SJCRH30 (cell line): ENCODE measurements at regions not wholly inside any gene's neighbourhood (a gene's known extent, or its start where the extent isn't known, plus 50 kb on each side); places are given as distances from the start of the nearest gene placed in this dataset.
"Not testable (repeated sequence)": the region's sequence is repeated elsewhere in the genome, so short reads cannot be mapped to it uniquely, and the experiment has no call there.

Experiments used
- DNase-seq, 2 experiments: peaks; one replicate each; pipeline ENCODE4 v3.0.0-alpha.2; 2015 to 2020
- H3K27ac ChIP-seq: fragments of 250-450 bp; sonication (Bioruptor Pico); 2 replicates; pipeline ENCODE4 v1.5.1; 2020; ENCODE audit warnings: mild to moderate bottlenecking, moderate library complexity
- H3K27me3 ChIP-seq: fragments of 250-450 bp; sonication (Bioruptor Pico); 2 replicates; pipeline ENCODE4 v1.5.1; 2020; ENCODE audit warnings: mild to moderate bottlenecking, moderate library complexity
- H3K36me3 ChIP-seq: fragments of 250-450 bp; sonication (Bioruptor Pico); 2 replicates; pipeline ENCODE4 v1.5.1; 2020; ENCODE audit warnings: mild to moderate bottlenecking, moderate library complexity
- H3K4me1 ChIP-seq: fragments of 250-450 bp; sonication (Bioruptor Pico); 2 replicates; pipeline ENCODE4 v1.5.1; 2020; ENCODE audit warnings: mild to moderate bottlenecking, moderate library complexity
- H3K4me3 ChIP-seq: fragments of 250-450 bp; sonication (Bioruptor Pico); 2 replicates; pipeline ENCODE4 v1.5.1; 2020; ENCODE audit warnings: mild to moderate bottlenecking, moderate library complexity
- H3K9me3 ChIP-seq: fragments of 250-450 bp; sonication (Bioruptor Pico); replicated peaks from 2 replicates; pipeline ENCODE4 v1.5.1; 2020; ENCODE audit warnings: mild to moderate bottlenecking, moderate library complexity

DNA sequence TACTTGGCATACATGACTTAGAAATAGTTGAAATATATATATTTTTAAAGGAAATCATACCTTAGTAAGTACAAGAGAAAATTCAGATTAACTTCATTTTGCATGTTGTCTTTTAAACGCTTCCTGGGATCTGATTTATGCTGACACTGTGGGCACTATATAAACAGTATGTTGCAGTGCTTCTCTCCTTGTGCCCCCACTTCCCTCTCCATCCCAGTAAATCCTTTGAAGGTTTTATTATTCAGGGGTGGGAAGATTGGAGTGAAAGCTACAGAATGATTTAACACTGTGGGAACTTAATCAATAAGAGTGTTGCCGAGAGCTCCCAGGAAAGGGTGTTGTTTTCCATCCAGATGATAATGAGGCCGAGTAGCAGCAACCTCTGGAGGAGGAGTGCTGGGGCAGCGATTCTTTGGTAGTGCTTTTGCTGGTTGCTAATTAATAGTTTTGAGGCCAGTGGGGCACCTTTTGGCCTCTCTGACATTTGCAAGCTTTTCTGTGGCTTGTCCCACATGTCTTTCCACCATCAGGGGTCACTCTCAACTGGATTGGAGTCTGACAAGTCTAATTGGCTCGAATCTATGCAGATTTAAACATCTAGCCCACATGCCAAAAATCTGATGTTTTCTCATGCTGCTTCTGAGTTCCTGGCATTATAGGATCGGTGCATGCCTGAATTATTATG, 183.0 kb upstream of the MMS22L start:
- DNase-seq: no peak
- no peak overlapping the region for H3K4me3 ChIP-seq
- no peaks in the 10 kb centered on the region for H3K27me3 ChIP-seq
- H3K36me3 ChIP-seq: no peaks in the 10 kb centered on the region
- no peak overlapping the region for H3K27ac ChIP-seq
- H3K4me1 ChIP-seq: no peaks in the 10 kb centered on the region
- H3K9me3 ChIP-seq: no peaks in the 10 kb centered on the region

DNA sequence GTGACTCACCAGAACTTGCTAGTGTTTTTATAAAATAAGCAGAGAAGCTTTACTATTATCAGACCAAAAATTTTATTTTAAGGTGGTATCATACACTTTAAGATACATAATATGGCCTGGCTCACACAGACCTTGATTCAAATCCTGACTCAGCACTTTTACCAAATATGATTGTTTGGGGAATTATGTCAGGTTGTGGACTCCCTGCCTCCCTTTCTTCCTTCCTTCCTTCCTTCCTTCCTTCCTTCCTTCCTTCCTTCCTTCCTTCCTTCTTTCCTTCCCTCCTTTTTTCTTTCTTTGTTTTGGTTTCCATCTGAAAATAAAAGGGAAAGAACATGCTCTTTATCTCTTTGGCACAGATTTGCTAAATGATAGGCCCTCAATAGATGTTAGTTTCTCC, 186.0 kb upstream of the MMS22L start:
- Histone ChIP-seq H3K4me1 (no peaks in the 10 kb centered on the region), H3K27me3 (no peaks in the 10 kb centered on the region), H3K36me3 (no peaks in the 10 kb centered on the region), H3K9me3 (no peaks in the 10 kb centered on the region), H3K27ac (no peak overlapping the region), H3K4me3 (no peak overlapping the region)
- DNase-seq: no peak

DNA sequence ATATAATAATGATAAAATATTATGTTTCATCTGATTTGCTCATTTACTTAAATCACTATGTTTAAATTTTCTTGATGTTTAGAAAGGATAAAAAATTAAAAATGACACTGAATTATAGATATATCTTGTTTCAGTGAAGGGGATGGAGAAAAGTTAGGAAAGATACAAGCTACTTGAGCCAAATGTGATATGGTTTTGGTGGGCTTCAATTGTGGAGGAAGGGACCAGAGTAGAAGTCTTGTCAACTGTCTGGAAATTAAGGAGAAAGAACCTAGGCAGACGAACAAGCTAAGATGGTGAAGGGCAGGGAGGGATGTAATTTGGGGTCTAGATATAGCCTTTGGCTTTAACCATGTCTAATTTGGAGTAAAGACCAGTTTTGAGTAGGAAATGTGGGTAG, 186.4 kb upstream of the MMS22L start:
- H3K4me3 ChIP-seq: no peak overlapping the region
- no peak overlapping the region for H3K27ac ChIP-seq
- H3K36me3 ChIP-seq: no peaks in the 10 kb centered on the region
- no peaks in the 10 kb centered on the region for H3K27me3 ChIP-seq
- H3K4me1 ChIP-seq: no peaks in the 10 kb centered on the region
- no peaks in the 10 kb centered on the region for H3K9me3 ChIP-seq
- no peak for DNase-seq

DNA sequence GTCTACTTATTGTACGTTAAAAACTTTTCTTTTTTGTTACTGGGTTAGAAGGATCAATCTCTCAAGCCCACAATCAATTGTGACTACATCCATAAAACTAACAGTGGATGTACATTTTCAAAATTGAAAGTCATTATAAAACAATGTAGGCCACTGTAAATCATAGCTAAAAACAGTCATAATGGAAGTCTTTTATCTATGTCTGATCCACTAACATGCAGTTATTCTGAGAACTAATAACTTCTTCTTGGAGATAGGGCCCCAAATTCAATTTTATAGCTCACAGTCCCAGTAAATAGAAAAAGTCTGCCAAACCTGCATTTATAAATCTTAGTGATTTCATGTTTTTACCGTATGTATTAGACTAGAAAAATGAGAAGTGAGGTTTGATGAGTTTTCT, 187.3 kb upstream of the MMS22L start:
- no peaks in the 10 kb centered on the region for H3K4me1 ChIP-seq
- H3K9me3 ChIP-seq: no peaks in the 10 kb centered on the region
- no peak for DNase-seq
- no peaks in the 10 kb centered on the region for H3K36me3 ChIP-seq
- no peak overlapping the region for H3K4me3 ChIP-seq
- H3K27me3 ChIP-seq: no peaks in the 10 kb centered on the region
- H3K27ac ChIP-seq: no peak overlapping the region

DNA sequence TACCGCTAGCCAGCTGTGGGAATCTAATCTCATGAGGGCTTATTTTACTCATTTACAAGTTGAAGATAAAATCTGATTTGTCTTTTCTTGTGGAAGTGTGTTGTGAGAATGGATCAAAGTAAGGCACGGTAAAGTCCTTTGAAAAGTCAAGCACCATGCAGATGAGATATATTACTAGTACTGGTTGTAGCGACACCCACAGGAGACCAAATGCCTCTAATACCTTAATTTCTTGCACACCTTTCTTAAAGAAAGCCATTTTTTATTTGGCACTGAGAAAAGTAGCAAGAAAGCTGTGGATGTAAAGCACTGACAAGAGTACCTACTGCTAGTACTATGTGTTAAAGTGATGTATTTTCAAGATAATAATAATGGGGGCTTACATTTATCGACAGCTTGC, 191.0 kb upstream of the MMS22L start:
- H3K4me3 ChIP-seq: no peak overlapping the region
- no peaks in the 10 kb centered on the region for H3K9me3 ChIP-seq
- H3K4me1 ChIP-seq: no peaks in the 10 kb centered on the region
- H3K36me3 ChIP-seq: no peaks in the 10 kb centered on the region
- no peaks in the 10 kb centered on the region for H3K27me3 ChIP-seq
- H3K27ac ChIP-seq: no peak overlapping the region
- DNase-seq: no peak

DNA sequence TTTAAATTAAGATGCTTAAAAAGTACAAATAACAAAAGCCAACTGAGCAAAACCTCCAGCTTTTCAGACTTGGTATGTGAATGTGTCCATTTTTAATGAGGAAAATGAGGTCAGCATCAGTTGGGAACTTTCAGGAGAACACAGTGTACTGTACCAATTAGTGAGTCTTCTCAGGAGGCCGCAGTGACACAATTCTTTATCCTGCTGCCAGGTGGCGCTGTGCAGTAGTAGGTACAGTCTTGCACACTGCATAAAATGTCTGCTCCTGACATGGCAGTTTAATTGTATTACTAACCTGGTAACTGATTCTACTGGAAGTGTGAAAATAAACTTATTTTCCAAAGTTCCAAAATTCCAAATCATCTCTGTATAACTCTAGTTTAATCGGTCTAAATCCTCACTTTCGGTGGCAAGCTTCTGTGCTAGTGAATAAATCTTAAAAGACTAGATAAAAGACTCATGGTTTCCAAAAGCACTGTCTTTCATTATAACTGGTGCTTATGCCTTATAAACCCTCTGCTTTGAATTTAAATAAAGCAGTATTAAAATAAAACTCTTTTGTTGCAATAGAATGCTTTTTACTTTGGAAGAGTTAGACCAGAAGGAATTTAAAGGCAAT, 214.8 kb upstream of the MMS22L start:
- Histone ChIP-seq H3K4me3 (no peak overlapping the region), H3K27ac (no peak overlapping the region), H3K27me3 (0 out of 2 replicates have a peak, but pooled peaks cover 4% of the 10 kb centered on the region), H3K9me3 (no peaks in the 10 kb centered on the region), H3K36me3 (no peaks in the 10 kb centered on the region), H3K4me1 (no peaks in the 10 kb centered on the region)
- peak; percentile 51 to 81 for DNase-seq

DNA sequence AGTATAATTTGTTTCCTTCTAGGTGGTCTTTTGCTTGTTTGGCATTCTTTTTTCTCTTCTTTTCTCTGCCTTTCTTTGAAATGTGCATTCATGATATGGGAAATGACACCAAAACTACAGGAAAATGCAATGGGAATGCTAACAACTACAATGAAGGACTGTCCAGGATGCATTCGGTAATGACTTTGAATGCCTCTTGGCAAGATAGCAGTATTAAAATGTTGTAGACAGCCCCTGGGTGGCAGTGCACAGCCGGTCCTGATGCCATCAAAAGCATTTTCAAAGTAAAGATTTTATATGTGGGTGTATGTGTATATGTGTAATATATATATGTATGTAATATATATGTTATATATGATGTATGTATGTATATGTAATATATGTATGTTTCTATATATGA, 218.8 kb upstream of the MMS22L start:
- no peak for DNase-seq
- Histone ChIP-seq H3K4me1 (no peaks in the 10 kb centered on the region), H3K9me3 (no peaks in the 10 kb centered on the region), H3K27ac (no peak overlapping the region), H3K27me3 (no peaks in the 10 kb centered on the region), H3K36me3 (no peaks in the 10 kb centered on the region), H3K4me3 (no peak overlapping the region)

DNA sequence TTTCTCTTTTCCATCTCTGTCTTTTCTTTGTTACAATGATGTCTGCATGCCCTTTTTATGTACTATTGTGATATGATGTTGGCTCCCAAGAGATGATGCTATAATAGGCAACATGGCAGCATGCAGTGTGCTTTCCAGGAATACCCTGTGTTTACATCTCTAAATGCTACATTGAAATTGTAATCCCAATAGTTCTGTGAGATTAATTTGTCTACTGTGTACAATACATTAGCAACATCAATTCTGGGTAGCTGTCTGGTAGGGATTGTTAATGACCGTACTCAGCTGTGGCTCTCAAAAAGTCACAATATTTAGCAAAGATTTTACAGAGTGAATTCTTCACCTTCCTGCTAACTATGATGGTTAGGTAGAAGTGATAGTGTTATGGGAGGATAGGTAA, 225.6 kb upstream of the MMS22L start:
- Histone ChIP-seq H3K4me3 (no peak overlapping the region), H3K9me3 (no peaks in the 10 kb centered on the region), H3K27me3 (no peaks in the 10 kb centered on the region), H3K4me1 (no peaks in the 10 kb centered on the region), H3K36me3 (no peaks in the 10 kb centered on the region), H3K27ac (no peak overlapping the region)
- no peak for DNase-seq

DNA sequence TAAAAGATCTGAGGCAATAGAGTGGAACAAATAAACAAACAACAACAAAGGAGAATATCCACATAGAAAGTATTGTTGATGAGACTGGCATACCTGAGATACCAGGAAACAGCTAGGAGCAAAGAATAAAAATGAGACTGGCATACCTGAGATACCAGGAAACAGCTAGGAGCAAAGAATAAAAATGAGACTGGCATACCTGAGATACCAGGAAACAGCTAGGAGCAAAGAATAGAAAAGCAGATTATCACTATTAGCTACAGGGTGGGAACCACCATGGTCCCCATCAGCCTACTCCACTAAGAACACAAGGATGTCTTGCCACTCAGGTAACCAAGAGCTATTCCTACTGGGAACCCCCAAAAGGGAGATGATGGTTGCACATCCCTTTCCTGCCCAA, 230.2 kb upstream of the MMS22L start:
- H3K27me3 ChIP-seq, H3K4me3 ChIP-seq, H3K4me1 ChIP-seq, H3K9me3 ChIP-seq, H3K27ac ChIP-seq, DNase-seq, H3K36me3 ChIP-seq: not testable (repeated sequence)

DNA sequence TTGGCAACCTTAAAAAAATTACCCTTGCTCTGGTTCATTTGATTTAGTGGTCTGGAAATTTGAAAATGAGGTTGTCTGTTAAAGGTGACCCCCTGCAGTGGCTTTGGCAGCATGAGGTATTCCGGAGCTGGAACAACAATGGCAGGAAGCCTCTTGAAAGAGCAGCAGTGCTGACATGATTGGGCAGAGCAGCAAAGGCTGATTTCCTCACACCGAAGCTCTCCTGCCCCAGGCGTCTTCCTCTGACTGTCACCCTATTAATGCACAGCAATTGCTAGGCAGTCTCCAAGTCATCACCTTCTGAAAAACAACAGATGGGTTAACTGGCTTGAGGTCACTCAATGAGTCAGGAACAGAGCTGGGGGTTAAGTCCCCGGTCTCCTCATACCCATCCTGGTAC, 241.8 kb upstream of the MMS22L start:
- no peaks in the 10 kb centered on the region for H3K4me1 ChIP-seq
- DNase-seq: no peak
- H3K36me3 ChIP-seq: no peaks in the 10 kb centered on the region
- H3K4me3 ChIP-seq: no peak overlapping the region
- no peaks in the 10 kb centered on the region for H3K27me3 ChIP-seq
- H3K27ac ChIP-seq: no peak overlapping the region
- no peaks in the 10 kb centered on the region for H3K9me3 ChIP-seq

DNA sequence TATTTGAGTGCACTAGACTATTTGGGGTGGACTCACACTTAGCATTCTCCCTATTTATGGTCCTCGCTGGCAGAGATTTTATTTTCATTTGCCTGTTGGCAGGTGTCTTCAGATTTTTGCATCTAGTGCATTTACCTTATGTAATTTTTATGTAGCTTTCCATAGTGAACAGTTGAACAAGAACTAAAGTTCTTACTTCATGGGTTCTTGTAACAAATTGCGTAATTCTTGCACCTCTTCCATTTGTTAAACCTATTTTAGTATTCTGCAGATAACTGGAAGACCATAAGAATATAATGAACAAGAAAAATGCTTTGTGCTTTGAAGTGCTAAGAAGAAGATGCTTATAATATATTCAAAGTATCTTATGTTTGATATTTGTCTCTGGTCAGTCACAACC, 252.8 kb upstream of the MMS22L start:
- Histone ChIP-seq H3K27ac (no peak overlapping the region), H3K4me3 (no peak overlapping the region), H3K36me3 (no peaks in the 10 kb centered on the region), H3K9me3 (no peaks in the 10 kb centered on the region), H3K27me3 (no peaks in the 10 kb centered on the region), H3K4me1 (no peaks in the 10 kb centered on the region)
- DNase-seq: no peak

DNA sequence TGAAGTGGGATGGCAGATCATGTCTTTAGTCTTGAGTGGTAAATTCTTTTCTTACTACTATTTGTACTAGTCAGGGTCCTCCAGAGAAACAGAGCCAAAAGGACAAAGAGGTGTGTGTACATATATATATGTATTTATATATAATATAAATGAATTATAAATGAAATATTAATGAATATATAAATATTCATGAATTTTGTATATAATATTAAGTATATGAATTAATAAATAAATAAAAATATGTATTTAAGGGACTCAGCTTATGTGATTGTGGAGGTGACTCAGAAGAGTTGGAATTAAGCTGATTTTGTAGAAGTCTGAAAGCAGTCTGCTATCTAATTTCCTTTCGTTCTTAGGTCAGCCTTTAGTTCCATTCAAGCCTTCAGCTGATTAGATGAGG, 265.3 kb upstream of the MMS22L start:
- Histone ChIP-seq H3K36me3 (no peaks in the 10 kb centered on the region), H3K4me1 (no peaks in the 10 kb centered on the region), H3K9me3 (no peaks in the 10 kb centered on the region), H3K27ac (no peak overlapping the region), H3K27me3 (no peaks in the 10 kb centered on the region), H3K4me3 (no peak overlapping the region)
- no peak for DNase-seq

DNA sequence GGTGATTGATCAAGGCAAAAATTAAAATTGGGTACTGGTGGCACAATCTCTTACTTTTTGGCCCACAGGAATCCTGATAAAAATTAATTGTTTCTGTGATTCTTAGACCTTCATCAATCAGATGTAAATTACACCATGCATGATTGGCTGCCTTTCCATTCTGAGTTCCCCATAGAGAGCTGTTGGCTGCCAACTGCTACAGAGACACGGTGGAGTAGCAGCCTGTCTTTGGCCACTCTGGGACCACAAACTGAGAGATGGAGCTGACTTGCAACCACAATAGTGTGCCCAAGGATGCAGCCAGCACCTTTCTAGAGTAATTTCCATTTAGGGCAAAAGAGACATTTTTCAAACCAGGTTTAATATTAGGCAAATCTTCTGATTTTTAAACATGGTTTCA, 274.3 kb upstream of the MMS22L start:
- no peak overlapping the region for H3K4me3 ChIP-seq

DNA sequence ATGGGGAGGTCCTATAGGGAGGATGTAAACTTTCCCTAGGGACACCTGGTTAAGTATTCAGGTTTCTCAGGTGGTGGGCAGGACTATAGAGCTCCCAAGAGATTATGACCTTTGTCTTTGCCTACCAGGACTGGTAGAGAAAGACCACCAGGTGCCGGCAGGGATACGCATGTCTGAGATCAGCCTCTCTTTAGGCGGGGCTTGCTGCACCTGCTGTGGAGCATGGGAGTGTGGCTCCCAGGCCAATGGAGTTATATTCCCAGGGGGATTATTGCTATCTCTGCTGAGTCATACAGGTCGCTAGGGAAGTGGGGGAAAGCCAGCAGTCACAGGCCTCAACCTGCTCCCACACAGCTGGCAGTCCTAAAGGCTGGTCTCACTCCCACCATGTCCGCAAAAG, 280.5 kb upstream of the MMS22L start:
- no peaks in the 10 kb centered on the region for H3K4me1 ChIP-seq
- no peak overlapping the region for H3K27ac ChIP-seq
- no peaks in the 10 kb centered on the region for H3K36me3 ChIP-seq
- H3K4me3 ChIP-seq: no peak overlapping the region
- peak in 1 of 2 experiments; percentile 11 for DNase-seq
- H3K27me3 ChIP-seq: no peaks in the 10 kb centered on the region
- H3K9me3 ChIP-seq: no peaks in the 10 kb centered on the region

More for the DNA sequence above, 274.3 kb upstream of the MMS22L start:
- Histone ChIP-seq H3K27ac (no peak overlapping the region), H3K27me3 (peaks cover 3% of the 10 kb centered on the region), H3K4me1 (no peaks in the 10 kb centered on the region), H3K36me3 (no peaks in the 10 kb centered on the region), H3K9me3 (no peaks in the 10 kb centered on the region)
- no peak for DNase-seq

DNA sequence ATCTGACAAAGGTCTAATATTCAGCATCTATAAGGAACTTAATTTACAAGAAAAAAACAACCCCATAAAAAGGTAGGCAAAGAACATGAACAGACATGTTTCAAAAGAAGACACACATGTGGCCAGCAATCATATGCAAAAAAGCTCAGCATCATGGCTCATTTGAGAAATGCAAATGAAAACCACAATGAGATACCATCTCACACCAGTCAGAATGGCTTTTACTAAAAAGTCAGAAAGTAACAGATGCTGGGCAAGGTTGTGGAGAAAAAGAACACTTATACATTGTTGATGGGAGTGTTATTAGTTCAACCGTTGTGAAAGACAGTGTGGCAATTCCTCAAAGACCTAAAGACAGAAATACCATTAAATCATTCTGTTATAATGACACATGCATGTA, 289.9 kb upstream of the MMS22L start:
- Histone ChIP-seq H3K36me3 (no peaks in the 10 kb centered on the region), H3K9me3 (no peaks in the 10 kb centered on the region), H3K4me1 (no peaks in the 10 kb centered on the region), H3K27me3 (no peaks in the 10 kb centered on the region), H3K27ac (no peak overlapping the region), H3K4me3 (no peak overlapping the region)
- DNase-seq: no peak

DNA sequence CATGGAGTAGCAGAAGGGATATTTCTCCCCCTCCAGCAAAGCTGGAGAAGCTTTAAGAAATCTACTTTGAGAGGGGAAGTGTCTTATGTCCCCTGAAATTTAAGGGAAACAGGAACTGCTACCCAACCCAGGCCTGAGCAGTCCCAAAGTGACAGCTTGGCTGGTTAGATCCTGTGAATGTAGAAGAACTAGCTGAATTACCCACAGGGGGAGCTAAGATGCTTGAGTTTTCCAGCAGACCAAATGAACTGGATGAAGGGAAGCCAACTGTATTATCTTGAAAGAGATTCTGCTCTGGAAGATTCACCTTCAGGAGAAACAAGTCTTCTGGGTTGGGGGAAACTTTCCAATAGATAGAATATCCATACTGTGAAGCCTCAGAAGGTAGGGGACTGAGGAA, 303.3 kb upstream of the MMS22L start:
- Histone ChIP-seq H3K36me3 (no peaks in the 10 kb centered on the region), H3K27me3 (peaks cover 2% of the 10 kb centered on the region), H3K4me3 (no peak overlapping the region), H3K4me1 (no peaks in the 10 kb centered on the region), H3K9me3 (no peaks in the 10 kb centered on the region), H3K27ac (no peak overlapping the region)
- DNase-seq: peak in 1 of 2 experiments; percentile 8
